ENCODE measurements at regions not wholly inside any gene's neighbourhood (a gene's known extent, or its start where the extent isn't known, plus 50 kb on each side); places are given as distances from the start of the nearest gene placed in this dataset.

- DNase-seq, result no peak
Measured at GRCh38 chr15:98393471-98393870, 254.9 kb upstream of the IGF1R start.

- no peak for DNase-seq
Measured at GRCh38 chr15:98394546-98394945, 253.8 kb upstream of the IGF1R start.

- no peak for DNase-seq
Measured at GRCh38 chr15:98395974-98396610, 252.2 kb upstream of the IGF1R start.

- no peak for DNase-seq
Measured at GRCh38 chr15:98397419-98397818, 250.9 kb upstream of the IGF1R start.

- no peak for DNase-seq
Measured at GRCh38 chr15:98398056-98398455, 250.3 kb upstream of the IGF1R start.

- DNase-seq, result no peak
Measured at GRCh38 chr15:98398886-98399285, 249.5 kb upstream of the IGF1R start.

- no peak for DNase-seq
Measured at GRCh38 chr15:98400120-98400519, 248.2 kb upstream of the IGF1R start.

GRCh38 chr15:98401029-98401428 is 247.3 kb upstream of the IGF1R start:
- no peak for DNase-seq

- no peak for DNase-seq
Measured at GRCh38 chr15:98402486-98402885, 245.9 kb upstream of the IGF1R start.

- no peak for DNase-seq
Measured at GRCh38 chr15:98403169-98403568, 245.2 kb upstream of the IGF1R start.

- DNase-seq, result no peak
Measured at GRCh38 chr15:98403569-98403968, 244.8 kb upstream of the IGF1R start.

GRCh38 chr15:98405013-98405412 is 243.3 kb upstream of the IGF1R start:
- DNase-seq, result no peak

GRCh38 chr15:98408231-98408630 is 240.1 kb upstream of the IGF1R start:
- no peak for DNase-seq

- no peak for DNase-seq
Measured at GRCh38 chr15:98410328-98410727, 238.0 kb upstream of the IGF1R start.

GRCh38 chr15:98412852-98413251 is 235.5 kb upstream of the IGF1R start:
- DNase-seq, result no peak

GRCh38 chr15:98413933-98414546 is 234.3 kb upstream of the IGF1R start:
- DNase-seq, result no peak

GRCh38 chr15:98416222-98416855 is 232.0 kb upstream of the IGF1R start:
- DNase-seq, result no peak

- DNase-seq, result no peak
Measured at GRCh38 chr15:98417346-98417745, 231.0 kb upstream of the IGF1R start.

GRCh38 chr15:98418122-98418521 is 230.2 kb upstream of the IGF1R start:
- DNase-seq, result no peak

- no peak for DNase-seq
Measured at GRCh38 chr15:98419173-98419780, 229.1 kb upstream of the IGF1R start.

GRCh38 chr15:98420837-98421236 is 227.5 kb upstream of the IGF1R start:
- no peak for DNase-seq

- DNase-seq, result no peak
Measured at GRCh38 chr15:98421419-98422129, 226.8 kb upstream of the IGF1R start.

- DNase-seq, result no peak
Measured at GRCh38 chr15:98422130-98422478, 226.2 kb upstream of the IGF1R start.

- DNase-seq, result no peak
Measured at GRCh38 chr15:98425173-98425572, 223.2 kb upstream of the IGF1R start.
